ENCODE measurements at regions not wholly inside any gene's neighbourhood (a gene's known extent, or its start where the extent isn't known, plus 50 kb on each side); places are given as distances from the start of the nearest gene placed in this dataset.

GRCh38 chr1:234758851-234759250, 148.9 kb upstream of the IRF2BP2 start:
- Histone ChIP-seq H3K27me3 (ENCODE audit: control insufficient read depth, extremely low read depth, insufficient read depth, low read length) (no peaks in the 10 kb centered on the region), H3K4me3 (ENCODE audit: control insufficient read depth in 2 of 3, extremely low read depth in 1 of 3, insufficient read depth in 2 of 3, low read depth in 1 of 3, low read length in 3 of 3) (no peak overlapping the region), H2AFZ (ENCODE audit: control insufficient read depth, low read length) (no peak overlapping the region), H3K9me3 (ENCODE audit: control insufficient read depth, low read depth, low read length) (no peaks in the 10 kb centered on the region), H3K27ac (ENCODE audit: control insufficient read depth, insufficient read depth, low read length) (no peak overlapping the region), H4K20me1 (ENCODE audit: control insufficient read depth, extremely low read depth, insufficient read depth, low read length) (no peaks in the 10 kb centered on the region), H3K4me2 (ENCODE audit: control insufficient read depth, extremely low read depth, insufficient read depth, low read depth, low read length) (no peak overlapping the region), H3K9ac (ENCODE audit: control insufficient read depth, extremely low read depth, insufficient read depth, low read length) (no peak overlapping the region), H3K36me3 (ENCODE audit: control insufficient read depth in 2 of 2, extremely low read depth in 1 of 2, insufficient read depth in 2 of 2, low read length in 2 of 2) (no peaks in the 10 kb centered on the region), H3K4me1 (ENCODE audit: control insufficient read depth, extremely low read depth, insufficient read depth, low read length) (peaks cover 3% of the 10 kb centered on the region), H3K9me1 (ENCODE audit: control insufficient read depth, extremely low read depth, insufficient read depth, low read length) (no peaks in the 10 kb centered on the region), H3K79me2 (ENCODE audit: control insufficient read depth, insufficient read depth, low read length) (no peaks in the 10 kb centered on the region)
- no peak for TF ChIP-seq EZH2 (IDR thresholded peaks at IDR 0.05; ENCODE audit: low read length)
- no peak for TF ChIP-seq CTCF (optimal IDR thresholded peaks at IDR 0.05 in 1 of 3, IDR thresholded peaks at IDR 0.05 in 1 of 3, conservative IDR thresholded peaks at IDR 0.05 in 1 of 3; ENCODE audit: extremely low read depth in 1 of 3, insufficient read depth in 2 of 3, low read length in 3 of 3)
- DNase-seq (ENCODE audit: low read depth, low spot score) (no peak), FAIRE-seq (no peak)
- dilution Hi-C loops (cut with MboI; ENCODE audit: extremely low pct_ligation_motif_present, low sequenced_read_pairs): no loop called here

GRCh38 chr1:234756857-234757256, 146.9 kb upstream of the IRF2BP2 start:
- H3K4me2 ChIP-seq (ENCODE audit: control insufficient read depth, extremely low read depth, insufficient read depth, low read depth, low read length): no peak overlapping the region
- TF ChIP-seq CTCF (optimal IDR thresholded peaks at IDR 0.05 in 1 of 3, IDR thresholded peaks at IDR 0.05 in 1 of 3, conservative IDR thresholded peaks at IDR 0.05 in 1 of 3; ENCODE audit: extremely low read depth in 1 of 3, insufficient read depth in 2 of 3, low read length in 3 of 3) (no peak), EZH2 (IDR thresholded peaks at IDR 0.05; ENCODE audit: low read length) (no peak)

More at GRCh38 chr1:234756857-234757256, 146.9 kb upstream of the IRF2BP2 start:
- H4K20me1 ChIP-seq (ENCODE audit: control insufficient read depth, extremely low read depth, insufficient read depth, low read length): no peaks in the 10 kb centered on the region
- FAIRE-seq: no peak
- H3K9me1 ChIP-seq (ENCODE audit: control insufficient read depth, extremely low read depth, insufficient read depth, low read length): no peaks in the 10 kb centered on the region
- H3K9me3 ChIP-seq (ENCODE audit: control insufficient read depth, low read depth, low read length): no peaks in the 10 kb centered on the region
- peaks cover 3% of the 10 kb centered on the region for H3K4me1 ChIP-seq (ENCODE audit: control insufficient read depth, extremely low read depth, insufficient read depth, low read length)
- no peaks in the 10 kb centered on the region for H3K36me3 ChIP-seq (ENCODE audit: control insufficient read depth in 2 of 2, extremely low read depth in 1 of 2, insufficient read depth in 2 of 2, low read length in 2 of 2)
- no peak overlapping the region for H2AFZ ChIP-seq (ENCODE audit: control insufficient read depth, low read length)
- DNase-seq (ENCODE audit: low read depth, low spot score): no peak
- H3K4me3 ChIP-seq (ENCODE audit: control insufficient read depth in 2 of 3, extremely low read depth in 1 of 3, insufficient read depth in 2 of 3, low read depth in 1 of 3, low read length in 3 of 3): no peak overlapping the region
- no peak overlapping the region for H3K27ac ChIP-seq (ENCODE audit: control insufficient read depth, insufficient read depth, low read length)
- H3K79me2 ChIP-seq (ENCODE audit: control insufficient read depth, insufficient read depth, low read length): no peaks in the 10 kb centered on the region
- dilution Hi-C loops (cut with MboI; ENCODE audit: extremely low pct_ligation_motif_present, low sequenced_read_pairs): no loop called here
- no peak overlapping the region for H3K9ac ChIP-seq (ENCODE audit: control insufficient read depth, extremely low read depth, insufficient read depth, low read length)
- no peaks in the 10 kb centered on the region for H3K27me3 ChIP-seq (ENCODE audit: control insufficient read depth, extremely low read depth, insufficient read depth, low read length)
